ENCODE measurements at regions not wholly inside any gene's neighbourhood (a gene's known extent, or its start where the extent isn't known, plus 50 kb on each side); places are given as distances from the start of the nearest gene placed in this dataset.

DNA sequence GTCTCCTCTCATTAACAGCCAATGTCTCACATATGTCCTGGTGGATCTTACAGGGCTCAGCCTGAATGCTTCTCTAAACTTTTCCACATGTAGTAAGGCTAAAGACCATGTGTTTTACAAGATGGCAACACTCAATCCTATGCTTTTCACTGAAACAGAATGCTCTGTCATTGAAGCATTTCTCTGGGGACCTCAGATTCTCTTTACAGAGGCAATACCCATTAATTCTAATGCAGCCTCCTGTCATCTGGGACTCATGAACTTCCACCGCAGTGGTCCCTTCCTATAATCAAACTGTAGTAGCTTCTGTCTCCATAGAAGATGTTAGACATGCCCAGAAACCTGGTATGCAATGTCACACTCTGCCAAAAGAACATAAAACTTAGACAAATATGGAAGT, 926.6 kb upstream of the RBFOX1 start:
- POLR2A ChIA-PET: no interaction called here
- no peak overlapping the region for H3K27ac ChIP-seq (ENCODE audit: insufficient read depth, low read depth, low read length)
- FAIRE-seq: no peak
- intact Hi-C loops (cut with micrococcal nuclease): no loop called here
- H3K9me3 ChIP-seq (replicated peaks; ENCODE audit: control insufficient read depth, insufficient read depth, low read length): peaks cover 4% of the 10 kb centered on the region
- no peaks in the 10 kb centered on the region for H3K9me1 ChIP-seq (replicated peaks; ENCODE audit: control insufficient read depth, extremely low read depth, insufficient read depth, low read length)
- no peak for TF ChIP-seq GATA2 (IDR thresholded peaks at IDR 0.05; ENCODE audit: insufficient read depth, insufficient read length, low read depth, low read length)
- TF ChIP-seq, protein P1, sequence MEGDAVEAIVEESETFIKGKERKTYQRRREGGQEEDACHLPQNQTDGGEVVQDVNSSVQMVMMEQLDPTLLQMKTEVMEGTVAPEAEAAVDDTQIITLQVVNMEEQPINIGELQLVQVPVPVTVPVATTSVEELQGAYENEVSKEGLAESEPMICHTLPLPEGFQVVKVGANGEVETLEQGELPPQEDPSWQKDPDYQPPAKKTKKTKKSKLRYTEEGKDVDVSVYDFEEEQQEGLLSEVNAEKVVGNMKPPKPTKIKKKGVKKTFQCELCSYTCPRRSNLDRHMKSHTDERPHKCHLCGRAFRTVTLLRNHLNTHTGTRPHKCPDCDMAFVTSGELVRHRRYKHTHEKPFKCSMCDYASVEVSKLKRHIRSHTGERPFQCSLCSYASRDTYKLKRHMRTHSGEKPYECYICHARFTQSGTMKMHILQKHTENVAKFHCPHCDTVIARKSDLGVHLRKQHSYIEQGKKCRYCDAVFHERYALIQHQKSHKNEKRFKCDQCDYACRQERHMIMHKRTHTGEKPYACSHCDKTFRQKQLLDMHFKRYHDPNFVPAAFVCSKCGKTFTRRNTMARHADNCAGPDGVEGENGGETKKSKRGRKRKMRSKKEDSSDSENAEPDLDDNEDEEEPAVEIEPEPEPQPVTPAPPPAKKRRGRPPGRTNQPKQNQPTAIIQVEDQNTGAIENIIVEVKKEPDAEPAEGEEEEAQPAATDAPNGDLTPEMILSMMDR (IDR thresholded peaks at IDR 0.05; ENCODE audit: extremely low read depth in 1 of 2, insufficient read depth in 1 of 2, low read depth in 1 of 2, low read length in 2 of 2): no peak
- no peak for TF ChIP-seq POLR2AphosphoS5 (IDR thresholded peaks at IDR 0.05; ENCODE audit: insufficient read depth, low read depth, low read length)
- TF ChIP-seq JUN (IDR thresholded peaks at IDR 0.05; ENCODE audit: borderline replicate concordance, insufficient read depth, insufficient read length, low read depth): no peak
- no peak for TF ChIP-seq POLR2A (IDR thresholded peaks at IDR 0.05; ENCODE audit: low read depth, low read length)
- no peak for TF ChIP-seq MYC (IDR thresholded peaks at IDR 0.05; ENCODE audit: low read depth, low read length)
- TF ChIP-seq, protein P2, sequence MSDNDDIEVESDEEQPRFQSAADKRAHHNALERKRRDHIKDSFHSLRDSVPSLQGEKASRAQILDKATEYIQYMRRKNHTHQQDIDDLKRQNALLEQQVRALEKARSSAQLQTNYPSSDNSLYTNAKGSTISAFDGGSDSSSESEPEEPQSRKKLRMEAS (IDR thresholded peaks at IDR 0.05; ENCODE audit: insufficient read depth, insufficient read length): no peak
- no peak for TF ChIP-seq EZH2 (IDR thresholded peaks at IDR 0.05; ENCODE audit: borderline replicate concordance, low read depth, low read length, severe bottlenecking)
- no peak for TF ChIP-seq FOS (IDR thresholded peaks at IDR 0.05; ENCODE audit: borderline replicate concordance, insufficient read depth, low read length)
- no peaks in the 10 kb centered on the region for H3K79me2 ChIP-seq (ENCODE audit: control insufficient read depth, insufficient read depth, low read length)
- H3K4me1 ChIP-seq (ENCODE audit: control insufficient read depth, extremely low read depth, insufficient read depth, low read length): no peaks in the 10 kb centered on the region
- DNase-seq (ENCODE audit: low read depth, low spot score): no peak
- dilution Hi-C loops (cut with MboI; ENCODE audit: extremely low pct_ligation_motif_present, low sequenced_read_pairs): no loop called here
- no peak overlapping the region for H2AFZ ChIP-seq (ENCODE audit: low read depth, low read length)
- H3K4me3 ChIP-seq (replicated peaks in 1 of 3; ENCODE audit: insufficient read depth in 1 of 3, low read depth in 1 of 3, low read length in 3 of 3): no peak overlapping the region
- no peaks in the 10 kb centered on the region for H3K36me3 ChIP-seq (ENCODE audit: control insufficient read depth in 2 of 2, extremely low read depth in 1 of 2, insufficient read depth in 2 of 2, low read length in 2 of 2)
- no peak overlapping the region for H3K9ac ChIP-seq (replicated peaks; ENCODE audit: extremely low read depth, insufficient read depth, low read length)
- no peaks in the 10 kb centered on the region for H3K27me3 ChIP-seq (ENCODE audit: control insufficient read depth in 2 of 2, insufficient read depth in 2 of 2, low read length in 2 of 2)
- no peak overlapping the region for H3K4me2 ChIP-seq (ENCODE audit: insufficient read depth, low read length)
- BruUV-seq (replicated peaks): no TSS peak
- no peaks in the 10 kb centered on the region for H4K20me1 ChIP-seq (replicated peaks; ENCODE audit: control insufficient read depth, extremely low read depth, insufficient read depth, low read length)
- CTCF ChIA-PET: no interaction called here
